SK-N-SH (cell line): ENCODE measurements at regions not wholly inside any gene's neighbourhood (a gene's known extent, or its start where the extent isn't known, plus 50 kb on each side); places are given as distances from the start of the nearest gene placed in this dataset.

ENCODE experiments used
- CTCF ChIP-seq: fragments of 200-600 bp; sonication (generic); IDR thresholded peaks from 2 replicates; pipeline ENCODE4 v1.6.1; 2017; ENCODE audit warnings: antibody characterized with exemption, mild to moderate bottlenecking, moderate library complexity
- EZH2phosphoT487 ChIP-seq: fragments of 200-600 bp; sonication (generic); IDR thresholded peaks from 2 replicates; pipeline ENCODE4 v1.6.1; 2017; ENCODE audit warnings: low read depth, mixed run types, mild to moderate bottlenecking, antibody characterized with exemption, moderate library complexity, borderline replicate concordance
- JUND ChIP-seq: IDR thresholded peaks from 2 replicates; pipeline ENCODE4 v1.4.0; 2012
- MXI1 ChIP-seq: IDR thresholded peaks from 2 replicates; pipeline ENCODE4 v1.6.1; 2012; ENCODE audit warnings: mild to moderate bottlenecking, low read depth, low read length, improper control_type of control experiment
- PBX3 ChIP-seq: IDR thresholded peaks from 2 replicates; pipeline ENCODE4; 2012
- RCOR1 ChIP-seq: fragments of 150-350 bp; IDR thresholded peaks from 2 replicates; pipeline ENCODE4 v1.6.1; 2017; ENCODE audit warnings: antibody characterized with exemption, low read length

- TF ChIP-seq CTCF: no peak
- TF ChIP-seq JUND: no peak
- no peak for TF ChIP-seq PBX3
- no peak for TF ChIP-seq MXI1
- no peak for TF ChIP-seq RCOR1
- no peak for TF ChIP-seq EZH2phosphoT487
These were observed 850.1 kb downstream of the TRIML1 start for GRCh38 chr4:188989371-188989770.
